Fibroblast of skin of abdomen (primary cell): ENCODE measurements at regions not wholly inside any gene's neighbourhood (a gene's known extent, or its start where the extent isn't known, plus 50 kb on each side); places are given as distances from the start of the nearest gene placed in this dataset.

Experiments
- DNase-seq: peaks from one replicate; pipeline ENCODE4 v3.0.0-alpha.2; 2013

GRCh38 chr4:107153956-107154355, 117.8 kb upstream of the DKK2 start:
- peak; percentile 21 for DNase-seq

GRCh38 chr4:107153228-107153627, 117.1 kb upstream of the DKK2 start:
- DNase-seq, result no peak

GRCh38 chr4:107151173-107151572, 115.1 kb upstream of the DKK2 start:
- DNase-seq, result no peak

- DNase-seq, result no peak
Measured at GRCh38 chr4:107148904-107149303, 112.8 kb upstream of the DKK2 start.

GRCh38 chr4:107147873-107148272, 111.8 kb upstream of the DKK2 start:
- DNase-seq, result no peak

GRCh38 chr4:107138433-107138832, 102.3 kb upstream of the DKK2 start:
- no peak for DNase-seq

- no peak for DNase-seq
Measured at GRCh38 chr4:107133965-107134653, 98.0 kb upstream of the DKK2 start.

GRCh38 chr4:107131295-107131694, 95.2 kb upstream of the DKK2 start:
- DNase-seq, result peak; percentile 55

- DNase-seq, result peak; percentile 36
Measured at GRCh38 chr4:107130157-107130556, 94.0 kb upstream of the DKK2 start.

GRCh38 chr4:107129611-107130010, 93.5 kb upstream of the DKK2 start:
- no peak for DNase-seq

- peak; percentile 79 for DNase-seq
Measured at GRCh38 chr4:107129076-107129475, 93.0 kb upstream of the DKK2 start.

GRCh38 chr4:107128116-107128515, 92.0 kb upstream of the DKK2 start:
- DNase-seq, result no peak

GRCh38 chr4:107125496-107125895, 89.4 kb upstream of the DKK2 start:
- peak; percentile 34 for DNase-seq

- DNase-seq, result no peak
Measured at GRCh38 chr4:107122736-107123135, 86.6 kb upstream of the DKK2 start.

GRCh38 chr4:107120661-107121060, 84.5 kb upstream of the DKK2 start:
- DNase-seq, result peak; percentile 26

- DNase-seq, result no peak
Measured at GRCh38 chr4:107117726-107118125, 81.6 kb upstream of the DKK2 start.

- peak; percentile 45 for DNase-seq
Measured at GRCh38 chr4:107115185-107115847, 79.2 kb upstream of the DKK2 start.

GRCh38 chr4:107114059-107114458, 77.9 kb upstream of the DKK2 start:
- no peak for DNase-seq

- no peak for DNase-seq
Measured at GRCh38 chr4:107098401-107098800, 62.3 kb upstream of the DKK2 start.

GRCh38 chr4:107094976-107095375, 58.9 kb upstream of the DKK2 start:
- DNase-seq, result peak; percentile 19

- peak; percentile 57 for DNase-seq
Measured at GRCh38 chr4:107094332-107094731, 58.2 kb upstream of the DKK2 start.
